H1 (cell line): ENCODE measurements at regions not wholly inside any gene's neighbourhood (a gene's known extent, or its start where the extent isn't known, plus 50 kb on each side); places are given as distances from the start of the nearest gene placed in this dataset.

ENCODE experiments used
- CTCF ChIA-PET: fragments of 300-600 bp; sonication (Branson Sonifier 250); formaldehyde crosslinking; loops from one replicate; lab custom pipeline; 2021; ENCODE audit not compliant: partially characterized antibody; lab: Charles Lee
- POLR2A ChIA-PET: fragments of 300-600 bp; sonication (Branson Sonifier 250); formaldehyde crosslinking; loops from one replicate; lab custom pipeline; 2021; ENCODE audit warnings: inconsistent platforms; ENCODE audit not compliant: partially characterized antibody; lab: Charles Lee
- DNase-seq, 2 experiments: peaks; one replicate each; pipeline versions ENCODE4 v3.0.0 to v3.0.0-alpha.2; 2010 to 2022; ENCODE audit warnings: low spot score in 2 of 2, low read depth in 1 of 2, mixed read lengths in 1 of 2
- FAIRE-seq: peaks from 2 replicates; lab custom pipeline; 2011; peaks lifted over from hg19 to GRCh38; lab: Jason Lieb, UNC
- H2AFZ ChIP-seq: 2 replicates; pipeline ENCODE4 v1.8.1; 2012; ENCODE audit warnings: low read length, inconsistent platforms
- H2AK5ac ChIP-seq: 2 replicates; pipeline ENCODE4 v1.6.1; 2013; ENCODE audit warnings: low read depth, low read length
- H2BK120ac ChIP-seq: replicated peaks from 2 replicates; pipeline ENCODE3; 2013; ENCODE audit warnings: low read depth, low read length, inconsistent platforms
- H2BK12ac ChIP-seq: 2 replicates; pipeline ENCODE4 v1.6.1; 2013; ENCODE audit warnings: low read depth, low read length
- H2BK15ac ChIP-seq: 2 replicates; pipeline ENCODE4 v1.6.1; 2013; ENCODE audit warnings: low read length
- H2BK20ac ChIP-seq: 2 replicates; pipeline ENCODE4 v1.6.1; 2013; ENCODE audit warnings: low read length
- H2BK5ac ChIP-seq: 2 replicates; pipeline ENCODE4 v1.6.1; 2013; ENCODE audit warnings: low read depth, low read length
- H3K14ac ChIP-seq: 2 replicates; pipeline ENCODE4 v1.6.1; 2013; ENCODE audit warnings: inconsistent platforms; ENCODE audit not compliant: insufficient read length
- H3K18ac ChIP-seq: 2 replicates; pipeline ENCODE4 v1.6.1; 2013; ENCODE audit warnings: low read length; ENCODE audit errors: extremely low read depth
- H3K23ac ChIP-seq: 2 replicates; pipeline ENCODE4 v1.6.1; 2013; ENCODE audit warnings: inconsistent platforms; ENCODE audit not compliant: insufficient read length
- H3K23me2 ChIP-seq: 2 replicates; pipeline ENCODE4 v1.6.1; 2013; ENCODE audit warnings: low read depth, low read length
- H3K27ac ChIP-seq: 2 replicates; pipeline ENCODE4 v1.6.1; 2011; ENCODE audit warnings: low read depth, low read length, inconsistent platforms
- H3K27me3 ChIP-seq, 4 experiments: replicated peaks in 1 of 4; 1 replicate in 1 of 4; 2 replicates in 3 of 4; pipeline versions ENCODE4 v1.6.1 to v1.8.1; 2011 to 2013; ENCODE audit warnings: low read length in 3 of 4, mild to moderate bottlenecking in 3 of 4, inconsistent platforms in 2 of 4, mixed read lengths in 2 of 4, moderate library complexity in 1 of 4; ENCODE audit not compliant: control insufficient read depth in 3 of 4, insufficient read depth in 3 of 4; ENCODE audit errors: extremely low read depth in 1 of 4
- H3K36me3 ChIP-seq, 4 experiments: 2 replicates each; pipeline versions ENCODE4 v1.6.1 to v1.8.1; 2011 to 2013; ENCODE audit warnings: mild to moderate bottlenecking in 4 of 4, low read length in 3 of 4, moderate library complexity in 2 of 4, control low read depth in 1 of 4, inconsistent platforms in 1 of 4; ENCODE audit not compliant: insufficient read depth in 4 of 4, control insufficient read depth in 2 of 4
- H3K4ac ChIP-seq: replicated peaks from 2 replicates; pipeline ENCODE3; 2013; ENCODE audit warnings: low read length, low read depth, mixed read lengths, inconsistent platforms; ENCODE audit not compliant: insufficient read length
- H3K4me1 ChIP-seq, 4 experiments: replicated peaks in 1 of 4; 1 replicate in 1 of 4; 2 replicates in 3 of 4; pipeline versions ENCODE4 v1.6.1 to v1.8.1; 2011 to 2013; ENCODE audit warnings: low read length in 3 of 4, inconsistent platforms in 2 of 4, mixed read lengths in 1 of 4; ENCODE audit not compliant: insufficient read depth in 4 of 4, control insufficient read depth in 3 of 4
- H3K4me2 ChIP-seq, 2 experiments: 2 replicates each; pipeline versions ENCODE4 v1.6.1 to v1.8.1; 2011 to 2013; ENCODE audit warnings: low read depth in 2 of 2, low read length in 2 of 2, control low read depth in 1 of 2, inconsistent platforms in 1 of 2, mild to moderate bottlenecking in 1 of 2; ENCODE audit not compliant: insufficient read depth in 1 of 2
- H3K4me3 ChIP-seq, 4 experiments: fragments of 200-600, 300-600 bp in 1 of 4; sonication (generic), shearing (Covaris generic), sonication (Bioruptor Twin) in 1 of 4; 2 replicates each; pipeline versions ENCODE4 v1.5.1 to v1.8.1; 2011 to 2016; ENCODE audit warnings: low read length in 4 of 4, low read depth in 3 of 4, control low read depth in 2 of 4, inconsistent platforms in 2 of 4, mild to moderate bottlenecking in 2 of 4, mixed read lengths in 1 of 4, moderate library complexity in 1 of 4; ENCODE audit not compliant: insufficient read depth in 2 of 4; ENCODE audit errors: extremely low read depth in 1 of 4
- H3K56ac ChIP-seq: replicated peaks from 2 replicates; pipeline ENCODE3; 2013; ENCODE audit warnings: low read depth, mild to moderate bottlenecking, mixed read lengths, low read length, inconsistent platforms; ENCODE audit not compliant: insufficient read length
- H3K79me1 ChIP-seq: 2 replicates; pipeline ENCODE4 v1.6.1; 2013; ENCODE audit warnings: low read depth, low read length, control low read depth
- H3K79me2 ChIP-seq, 2 experiments: 2 replicates each; pipeline versions ENCODE4 v1.6.1 to v1.8.1; 2012 to 2013; ENCODE audit warnings: low read length in 2 of 2, mild to moderate bottlenecking in 2 of 2, inconsistent platforms in 1 of 2; ENCODE audit not compliant: insufficient read depth in 2 of 2, control insufficient read depth in 1 of 2
- H3K9ac ChIP-seq, 4 experiments: replicated peaks in 1 of 4; 1 replicate in 1 of 4; 2 replicates in 3 of 4; pipeline versions ENCODE4 v1.6.1 to v1.8.1; 2011 to 2013; ENCODE audit warnings: low read depth in 3 of 4, low read length in 3 of 4, control low read depth in 2 of 4, mild to moderate bottlenecking in 2 of 4, moderate library complexity in 2 of 4, inconsistent platforms in 1 of 4; ENCODE audit errors: extremely low read depth in 1 of 4
- H3K9me3 ChIP-seq, 2 experiments: 2 replicates each; pipeline versions ENCODE4 v1.6.1 to v1.8.1; 2012 to 2013; ENCODE audit warnings: mild to moderate bottlenecking in 2 of 2, moderate library complexity in 2 of 2, control low read depth in 1 of 2, inconsistent platforms in 1 of 2, low read depth in 1 of 2, low read length in 1 of 2, mixed read lengths in 1 of 2; ENCODE audit not compliant: insufficient read depth in 2 of 2
- H4K20me1 ChIP-seq, 2 experiments: replicated peaks in 1 of 2; 2 replicates each; pipeline versions ENCODE3 to v1.8.1; 2011 to 2013; ENCODE audit warnings: inconsistent platforms in 2 of 2, low read length in 2 of 2, mild to moderate bottlenecking in 1 of 2; ENCODE audit not compliant: insufficient read depth in 2 of 2, control insufficient read depth in 1 of 2
- H4K5ac ChIP-seq: 2 replicates; pipeline ENCODE4 v1.6.1; 2013; ENCODE audit warnings: low read length, low read depth, mixed read lengths, inconsistent platforms; ENCODE audit not compliant: insufficient read length
- H4K8ac ChIP-seq: 2 replicates; pipeline ENCODE4 v1.8.0; 2013; ENCODE audit warnings: mild to moderate bottlenecking, moderate library complexity, low read length, inconsistent platforms; ENCODE audit not compliant: insufficient read depth; ENCODE audit errors: extremely low read depth
- H4K91ac ChIP-seq: replicated peaks from 2 replicates; pipeline ENCODE3; 2013; ENCODE audit warnings: low read length, mixed read lengths, inconsistent platforms; ENCODE audit not compliant: insufficient read length
- CBX8 ChIP-seq: fragments of 300-800, 300-1000 bp; sonication (generic); IDR thresholded peaks from 2 replicates; pipeline ENCODE4 v1.7.1; 2016; ENCODE audit warnings: low read depth, low read length, borderline replicate concordance
- CTBP2 ChIP-seq: IDR thresholded peaks from 2 replicates; pipeline ENCODE4 v1.7.0; 2011; ENCODE audit warnings: borderline replicate concordance, mild to moderate bottlenecking, moderate library complexity, mixed read lengths, low read length; ENCODE audit not compliant: insufficient read depth, insufficient read length
- EZH2 ChIP-seq: fragments of 200-600 bp; sonication (generic); IDR thresholded peaks from 2 replicates; pipeline ENCODE4 v1.7.1; 2012; ENCODE audit warnings: low read depth, mild to moderate bottlenecking, moderate library complexity, low read length, inconsistent platforms; ENCODE audit not compliant: severe bottlenecking
- HDAC6 ChIP-seq: IDR thresholded peaks from one replicate; pipeline ENCODE4 v1.7.1; 2012; ENCODE audit warnings: low read depth, mild to moderate bottlenecking, inconsistent platforms, low read length, moderate library complexity
- JUND ChIP-seq: IDR thresholded peaks from 2 replicates; pipeline ENCODE4 v1.6.1; 2011; ENCODE audit warnings: mild to moderate bottlenecking, improper control_type of control experiment, low read length
- PHF8 ChIP-seq: fragments of 200-600 bp; sonication (generic); conservative IDR thresholded peaks from 2 replicates; pipeline ENCODE4 v1.7.1; 2012; ENCODE audit warnings: low read depth, mild to moderate bottlenecking, inconsistent platforms, low read length, moderate library complexity
- POLR2A ChIP-seq, 2 experiments: IDR thresholded peaks; 1 replicate in 1 of 2; 2 replicates in 1 of 2; pipeline ENCODE4 v1.6.1; 2011; ENCODE audit warnings: low read depth in 2 of 2, low read length in 2 of 2, mild to moderate bottlenecking in 2 of 2; ENCODE audit errors: control extremely low read depth in 1 of 2
- POLR2AphosphoS5 ChIP-seq: IDR thresholded peaks from 2 replicates; pipeline ENCODE4 v1.6.1; 2011; ENCODE audit warnings: low read depth, low read length
- RBBP5 ChIP-seq: IDR thresholded peaks from 2 replicates; pipeline ENCODE4 v1.7.1; 2012; ENCODE audit warnings: low read depth, mild to moderate bottlenecking, inconsistent platforms, low read length, moderate library complexity, borderline replicate concordance
- RXRA ChIP-seq: IDR thresholded peaks from 2 replicates; pipeline ENCODE4 v1.6.1; 2011; ENCODE audit warnings: low read depth, mild to moderate bottlenecking, low read length, moderate library complexity; ENCODE audit not compliant: insufficient read depth
- TAF1 ChIP-seq: IDR thresholded peaks from 2 replicates; pipeline ENCODE4 v1.6.1; 2011; ENCODE audit warnings: mild to moderate bottlenecking, low read depth, low read length
- TAF7 ChIP-seq: optimal IDR thresholded peaks from 2 replicates; pipeline ENCODE3; 2011; ENCODE audit warnings: low read depth, mild to moderate bottlenecking, inconsistent platforms, low read length, moderate library complexity, borderline replicate concordance
- WGBS, 2 experiments: shearing (Covaris generic) in 1 of 2; methylation state at CpG; one replicate each; pipeline versions ENCODE4 v1.1.6 to v1.1.7; 2013 to 2015; ENCODE audit warnings: low lambda C conversion rate in 2 of 2, mixed read lengths in 2 of 2, inconsistent platforms in 1 of 2, low coverage in 1 of 2, missing lambda C conversion rate in 1 of 2; ENCODE audit not compliant: insufficient replicate concordance in 2 of 2, insufficient coverage in 1 of 2, insufficient read length in 1 of 2; ENCODE audit errors: extremely low coverage in 1 of 2, missing lambda C conversion rate in 1 of 2; 5-methylcytosine and 5-hydroxymethylcytosine counted together

DNA sequence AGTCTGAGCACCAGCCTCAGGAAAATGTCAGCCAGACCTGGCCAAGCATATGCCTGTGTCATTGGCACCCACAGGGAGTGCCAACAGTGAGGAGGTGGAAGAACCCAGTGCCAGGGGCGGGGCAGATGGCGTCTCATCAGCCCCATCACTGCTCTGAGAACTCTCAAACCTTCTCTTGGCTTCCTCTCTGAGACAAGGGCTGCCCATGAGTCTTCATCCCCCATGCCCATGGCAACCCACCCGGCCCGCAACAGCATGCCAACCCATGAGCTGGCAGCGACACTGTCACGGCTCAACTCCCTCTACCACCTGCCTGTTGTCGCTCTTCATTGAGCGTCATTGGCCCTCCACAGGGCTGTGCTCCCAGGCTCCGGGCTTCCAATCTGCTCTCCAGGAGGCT lies 340.5 kb downstream of the BUD13 start:
- no peak overlapping the region for H4K8ac ChIP-seq
- no peak overlapping the region for H2AFZ ChIP-seq
- no peaks in the 10 kb centered on the region for H3K9me3 ChIP-seq
- 94% methylated on average over 9 of the region's 9 CpGs; no CpG with 5 or more reads in 1 of the 2 experiments for WGBS, 2 experiments
- H3K79me2 ChIP-seq: no peaks in the 10 kb centered on the region
- H2BK20ac ChIP-seq: no peak overlapping the region
- no peaks in the 10 kb centered on the region for H3K23me2 ChIP-seq
- H2BK120ac ChIP-seq: no peak overlapping the region
- ChIA-PET CTCF (interaction anchor here (1.0 to 2.3 kb wide), 4 partner anchors 10 to 311 kb away, joined by 3 to 10 read pairs (median 4); no protein-coding TSS in a partner anchor), POLR2A (no interaction called here)
- no peak overlapping the region for H3K27ac ChIP-seq
- H2BK15ac ChIP-seq: no peak overlapping the region
- DNase-seq: no peak
- H2BK12ac ChIP-seq: no peak overlapping the region
- H3K36me3 ChIP-seq: peaks cover 0 to 3% (median 0%) of the 10 kb centered on the region in 4 experiments; a peak in 1 of 8 replicates
- H2BK5ac ChIP-seq: no peak overlapping the region
- H3K14ac ChIP-seq: no peak overlapping the region
- no peak overlapping the region for H3K9ac ChIP-seq
- no peak overlapping the region for H3K18ac ChIP-seq
- no peak overlapping the region for H4K91ac ChIP-seq
- no peak overlapping the region for H2AK5ac ChIP-seq
- no peak overlapping the region for H3K23ac ChIP-seq
- no peak overlapping the region for H3K56ac ChIP-seq
- H3K4me1 ChIP-seq: peaks cover 0 to 9% (median 4%) of the 10 kb centered on the region in 4 experiments; a peak in 5 of 7 replicates
- H3K4ac ChIP-seq: no peak overlapping the region
- no peaks in the 10 kb centered on the region for H4K20me1 ChIP-seq
- H4K5ac ChIP-seq: no peak overlapping the region
- H3K4me2 ChIP-seq: no peak overlapping the region
- FAIRE-seq: no peak
- H3K27me3 ChIP-seq: no peaks in the 10 kb centered on the region
- H3K4me3 ChIP-seq: no peak overlapping the region
- no peaks in the 10 kb centered on the region; the same call in 1 of the 2 replicates for H3K79me1 ChIP-seq
- no peak for TF ChIP-seq CBX8
- TF ChIP-seq PHF8: no peak
- no peak for TF ChIP-seq POLR2A (IDR thresholded peaks at IDR 0.05; ENCODE audit: control extremely low read depth in 1 of 2, low read depth in 2 of 2, low read length in 2 of 2)
- TF ChIP-seq POLR2AphosphoS5: no peak
- no peak for TF ChIP-seq CTBP2
- TF ChIP-seq RXRA: no peak
- no peak for TF ChIP-seq RBBP5
- no peak for TF ChIP-seq HDAC6
- no peak for TF ChIP-seq TAF1
- TF ChIP-seq EZH2: no peak
- TF ChIP-seq JUND: no peak
- no peak for TF ChIP-seq TAF7
